Activated CD8-positive, alpha-beta memory T cell treated with anti-CD3 and anti-CD28 coated beads, Interleukin-2, amount 50 U/mL, for 1 hour (primary cell): ENCODE measurements at regions not wholly inside any gene's neighbourhood (a gene's known extent, or its start where the extent isn't known, plus 50 kb on each side); places are given as distances from the start of the nearest gene placed in this dataset.

Experiments used
- DNase-seq: peaks from one replicate; pipeline ENCODE4 v3.0.0-alpha.2; 2020; ENCODE audit errors: extremely low read depth

GRCh38 chr14:101228949-101229541 lies 325.5 kb upstream of the RTL1 start:
- DNase-seq: no peak

DNA sequence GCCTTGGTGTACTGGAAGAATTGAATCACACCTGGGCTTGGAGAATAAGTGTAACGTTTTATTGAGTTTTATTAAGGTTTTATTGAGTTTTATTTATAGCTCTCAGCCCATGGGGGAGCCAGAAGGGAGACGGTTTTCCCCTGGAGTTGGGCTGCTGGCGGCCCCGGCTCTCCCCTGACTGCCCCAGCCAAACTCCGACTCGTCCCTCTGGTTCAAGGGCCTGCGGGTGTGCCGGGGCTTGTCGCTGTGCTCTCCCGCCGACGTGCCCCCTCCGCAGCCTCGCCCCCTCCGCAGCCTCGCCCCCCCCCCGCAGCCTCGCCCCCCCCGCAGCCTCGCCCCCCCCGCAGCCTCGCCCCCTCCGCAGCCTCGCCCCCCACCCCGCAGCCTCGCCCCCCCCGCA lies 326.1 kb upstream of the RTL1 start:
- DNase-seq: no peak

GRCh38 chr14:101230161-101230850 lies 326.8 kb upstream of the RTL1 start:
- no peak for DNase-seq

DNA sequence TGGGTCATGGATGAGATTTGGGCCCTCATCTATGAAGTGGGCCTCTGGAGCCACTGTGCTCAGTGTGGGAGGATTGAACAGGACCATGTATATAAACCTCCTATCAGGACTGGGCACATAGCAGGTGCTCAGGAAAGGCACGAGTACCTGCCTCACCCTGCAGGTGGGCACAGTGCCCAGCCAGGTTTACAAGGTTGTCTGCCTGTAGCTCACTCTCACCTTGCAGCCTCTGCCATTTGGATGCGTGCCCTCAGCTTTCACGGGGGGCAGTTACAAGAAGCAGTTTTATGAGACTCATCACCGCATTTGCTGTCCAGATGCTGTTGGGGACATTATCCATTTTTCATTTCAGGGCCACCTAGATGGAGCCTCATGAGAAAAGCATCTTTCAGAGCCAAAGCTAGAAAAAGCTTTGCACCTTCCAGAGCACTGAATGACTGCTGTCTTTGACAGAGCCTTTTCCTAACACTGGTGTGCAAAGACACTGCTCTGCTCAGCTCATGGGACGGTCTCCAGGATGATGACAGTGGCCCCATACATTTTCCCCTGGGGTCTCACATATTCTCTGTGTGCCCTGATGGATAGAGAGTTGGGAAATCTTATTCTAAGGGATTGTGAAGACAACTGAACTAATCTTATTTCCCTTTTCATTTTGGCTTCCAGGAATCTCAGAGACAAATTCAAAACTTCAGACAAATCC lies 327.5 kb upstream of the RTL1 start:
- no peak for DNase-seq

DNA sequence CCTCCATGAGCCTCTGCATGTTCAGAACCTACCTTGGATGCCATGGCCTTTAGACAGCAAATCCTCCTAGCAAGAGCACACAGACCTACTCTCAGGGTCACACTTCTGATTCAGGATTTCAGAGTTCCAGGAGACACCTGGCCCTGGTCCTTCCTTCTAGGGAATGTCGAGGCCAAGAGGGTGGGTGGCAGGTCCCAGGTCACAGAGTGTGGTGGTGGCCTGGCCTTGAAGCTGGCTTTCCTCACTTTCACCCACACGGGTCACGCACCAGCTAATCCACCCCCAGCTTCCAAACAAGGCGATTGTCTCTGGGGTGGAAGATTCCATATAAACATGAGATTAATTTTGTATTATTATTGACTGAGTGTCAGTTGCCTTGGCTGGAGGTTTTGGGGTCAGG lies 328.3 kb upstream of the RTL1 start:
- no peak for DNase-seq

- DNase-seq: no peak
Measured at GRCh38 chr14:101232340-101233020, 328.8 kb upstream of the DIO3 start.

- no peak for DNase-seq
Measured at GRCh38 chr14:101233021-101233366, 328.3 kb upstream of the DIO3 start.

DNA sequence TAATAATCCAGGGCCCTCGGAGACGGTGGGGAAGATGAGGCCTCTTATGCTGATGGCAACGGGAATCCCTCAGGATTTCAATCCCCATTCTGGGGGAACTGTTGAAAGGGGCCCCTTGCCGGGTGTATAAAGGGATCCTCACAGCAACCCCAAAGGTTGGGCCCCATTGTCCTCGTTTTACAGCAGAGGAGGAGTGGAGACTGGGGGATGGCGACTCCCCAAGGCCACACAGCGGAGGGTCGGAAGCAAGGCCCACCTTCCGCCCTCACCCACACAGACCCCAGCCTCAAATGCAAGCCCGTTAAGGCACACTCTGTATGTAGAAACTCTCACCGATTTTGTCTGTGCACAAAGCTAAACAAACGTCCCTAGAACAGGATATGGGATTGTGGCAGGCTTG lies 327.9 kb upstream of the DIO3 start:
- no peak for DNase-seq

- DNase-seq: no peak
Measured at GRCh38 chr14:101233808-101234207, 327.5 kb upstream of the DIO3 start.

DNA sequence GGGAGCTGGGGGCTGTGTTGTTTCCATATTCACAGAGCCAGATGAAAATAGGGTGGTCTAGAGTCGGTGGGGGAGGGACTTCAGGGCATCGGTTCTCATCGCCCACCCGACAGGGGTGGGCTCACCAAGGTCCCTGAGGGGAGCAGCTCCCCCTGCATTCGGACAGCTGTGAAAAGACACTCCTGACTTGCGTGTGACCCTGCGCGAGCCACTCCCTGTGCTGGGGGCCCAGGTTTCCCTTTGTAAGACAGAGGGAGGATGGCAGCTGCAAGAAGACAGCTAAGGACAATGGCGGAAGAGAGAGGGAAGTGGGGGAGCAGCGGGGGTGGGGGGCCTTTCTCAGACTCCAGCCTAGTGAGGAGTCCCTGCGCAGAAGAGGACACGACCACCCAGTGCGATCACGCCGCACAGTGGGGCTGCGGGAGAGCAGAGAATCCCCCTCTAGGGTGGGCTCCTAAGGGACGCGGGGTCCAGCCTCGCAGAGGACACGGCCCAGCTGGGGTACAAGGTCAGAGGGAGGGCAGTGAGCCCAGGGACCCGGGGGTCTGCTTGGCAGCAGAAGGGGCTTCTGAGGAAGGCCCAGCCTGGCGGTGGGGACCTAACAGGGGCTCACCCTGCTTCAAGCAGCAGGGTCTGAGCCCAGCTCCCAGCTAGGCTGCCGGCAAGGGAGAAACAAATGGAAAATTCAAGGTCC lies 326.9 kb upstream of the DIO3 start:
- no peak for DNase-seq

- DNase-seq: no peak
Measured at GRCh38 chr14:101234999-101235334, 326.3 kb upstream of the DIO3 start.

DNA sequence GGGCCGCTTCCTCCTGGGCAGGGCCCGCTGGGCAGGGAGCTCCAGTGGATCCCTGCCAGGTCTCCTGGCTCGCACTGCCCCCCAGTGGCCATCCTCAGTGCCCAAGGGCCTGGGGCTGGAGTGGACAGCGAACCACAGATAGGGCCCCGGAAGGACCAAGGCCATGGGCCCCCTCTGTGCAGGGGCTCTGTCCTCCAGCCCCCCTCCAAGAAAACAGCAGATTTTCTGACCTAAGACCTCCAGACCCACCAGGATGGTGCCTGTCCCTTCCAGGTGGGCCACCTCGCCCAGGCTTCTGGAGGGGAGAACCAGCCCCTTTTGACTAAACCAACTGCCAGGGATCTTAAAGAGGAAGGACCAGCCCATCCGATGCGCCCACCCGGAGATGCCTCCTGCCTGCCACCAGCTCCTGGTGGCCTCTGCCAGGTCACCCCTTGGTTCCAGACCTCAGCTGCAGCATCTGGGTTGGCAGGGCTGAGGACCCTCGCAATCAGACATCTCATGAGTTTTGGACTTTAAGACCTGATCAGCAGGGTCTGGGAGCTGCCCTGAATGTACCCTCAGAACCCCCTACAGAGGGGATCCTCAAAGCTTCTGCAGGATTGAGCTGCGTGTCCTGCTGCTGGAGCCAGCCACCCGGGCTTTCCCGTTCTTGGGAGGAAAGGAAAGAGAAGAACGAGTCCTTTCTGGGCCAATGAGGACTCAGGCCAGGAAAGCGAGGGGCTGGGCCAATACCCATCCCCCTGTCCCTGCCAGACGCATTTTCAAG lies 325.8 kb upstream of the DIO3 start:
- no peak for DNase-seq

GRCh38 chr14:101236496-101237251 lies 324.6 kb upstream of the DIO3 start:
- DNase-seq: no peak

- DNase-seq: no peak
Measured at GRCh38 chr14:101237252-101237616, 324.1 kb upstream of the DIO3 start.

- no peak for DNase-seq
Measured at GRCh38 chr14:101239065-101239464, 322.2 kb upstream of the DIO3 start.

GRCh38 chr14:101241147-101241546 lies 320.1 kb upstream of the DIO3 start:
- DNase-seq: no peak

GRCh38 chr14:101241807-101242278 lies 319.5 kb upstream of the DIO3 start:
- no peak for DNase-seq

- no peak for DNase-seq
Measured at GRCh38 chr14:101242442-101243385, 318.6 kb upstream of the DIO3 start.

GRCh38 chr14:101243587-101244338 lies 317.5 kb upstream of the DIO3 start:
- no peak for DNase-seq
